ENCODE measurements at regions not wholly inside any gene's neighbourhood (a gene's known extent, or its start where the extent isn't known, plus 50 kb on each side); places are given as distances from the start of the nearest gene placed in this dataset.

DNA sequence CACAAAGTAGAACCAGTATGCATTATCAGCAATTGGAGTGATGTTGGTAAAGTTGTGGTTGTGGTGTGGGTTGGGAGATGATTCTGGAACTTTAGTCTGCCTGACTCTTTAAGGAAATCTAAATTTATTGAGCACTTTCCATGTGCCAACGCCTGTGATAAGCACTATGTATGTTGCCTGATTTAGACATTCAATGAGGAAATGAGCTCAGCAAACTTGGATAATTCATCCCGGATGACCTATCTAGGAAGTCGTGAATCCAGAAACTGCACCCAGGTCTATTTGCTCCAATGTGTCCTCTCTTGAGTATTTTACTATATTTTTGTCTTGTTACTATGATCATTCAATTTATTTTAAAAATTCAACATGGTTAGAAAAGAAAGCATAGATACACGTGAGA, 400.8 kb upstream of the MMADHC start:
- TF ChIP-seq, protein P1, sequence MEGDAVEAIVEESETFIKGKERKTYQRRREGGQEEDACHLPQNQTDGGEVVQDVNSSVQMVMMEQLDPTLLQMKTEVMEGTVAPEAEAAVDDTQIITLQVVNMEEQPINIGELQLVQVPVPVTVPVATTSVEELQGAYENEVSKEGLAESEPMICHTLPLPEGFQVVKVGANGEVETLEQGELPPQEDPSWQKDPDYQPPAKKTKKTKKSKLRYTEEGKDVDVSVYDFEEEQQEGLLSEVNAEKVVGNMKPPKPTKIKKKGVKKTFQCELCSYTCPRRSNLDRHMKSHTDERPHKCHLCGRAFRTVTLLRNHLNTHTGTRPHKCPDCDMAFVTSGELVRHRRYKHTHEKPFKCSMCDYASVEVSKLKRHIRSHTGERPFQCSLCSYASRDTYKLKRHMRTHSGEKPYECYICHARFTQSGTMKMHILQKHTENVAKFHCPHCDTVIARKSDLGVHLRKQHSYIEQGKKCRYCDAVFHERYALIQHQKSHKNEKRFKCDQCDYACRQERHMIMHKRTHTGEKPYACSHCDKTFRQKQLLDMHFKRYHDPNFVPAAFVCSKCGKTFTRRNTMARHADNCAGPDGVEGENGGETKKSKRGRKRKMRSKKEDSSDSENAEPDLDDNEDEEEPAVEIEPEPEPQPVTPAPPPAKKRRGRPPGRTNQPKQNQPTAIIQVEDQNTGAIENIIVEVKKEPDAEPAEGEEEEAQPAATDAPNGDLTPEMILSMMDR (IDR thresholded peaks at IDR 0.05) = no peak
- TF ChIP-seq POLR2A (IDR thresholded peaks at IDR 0.05) = no peak

Measured in esophagus squamous epithelium (tissue), 4 donors.